ENCODE measurements at regions not wholly inside any gene's neighbourhood (a gene's known extent, or its start where the extent isn't known, plus 50 kb on each side); places are given as distances from the start of the nearest gene placed in this dataset.

DNA sequence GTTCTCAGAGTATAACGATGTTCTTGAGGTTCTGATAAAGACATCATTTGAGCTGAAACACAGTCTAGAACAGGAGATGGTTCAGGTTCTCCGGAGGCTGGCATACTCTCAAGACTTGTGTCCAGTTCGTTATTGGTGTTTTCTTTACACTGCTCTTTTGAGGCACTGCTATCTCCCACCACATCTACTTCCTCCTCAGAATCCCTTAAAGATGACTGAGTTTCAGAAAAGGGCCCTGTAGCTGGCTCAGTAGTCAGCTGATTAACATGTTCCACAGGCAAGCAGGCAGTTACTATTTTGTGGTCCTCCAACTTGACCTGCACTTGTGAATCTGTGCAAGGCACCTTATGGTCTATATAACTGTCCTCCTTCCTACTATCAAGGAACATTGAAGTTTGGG, 50.2 kb downstream of the ZZZ3 start:
- peak in 1 of 5 experiments; percentile 50 for DNase-seq

DNA sequence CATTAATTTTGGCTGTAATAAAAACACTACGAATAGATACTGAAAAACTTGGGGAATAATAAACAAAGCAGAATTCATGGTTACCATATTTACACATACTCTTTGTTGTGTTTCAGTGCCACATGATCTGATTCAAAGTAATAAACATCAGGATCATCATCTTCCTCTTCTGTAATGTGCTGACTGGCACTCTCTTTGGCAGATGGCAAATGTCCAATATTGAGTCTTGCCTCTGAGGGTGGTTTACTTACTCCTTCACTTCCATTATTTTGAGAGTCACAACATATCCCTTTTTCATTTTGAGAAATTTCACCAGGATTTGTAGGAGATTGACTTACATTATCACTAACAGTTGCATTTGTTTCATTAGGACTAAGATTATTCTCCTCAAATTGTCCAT, 50.7 kb downstream of the ZZZ3 start:
- DNase-seq, result no peak

DNA sequence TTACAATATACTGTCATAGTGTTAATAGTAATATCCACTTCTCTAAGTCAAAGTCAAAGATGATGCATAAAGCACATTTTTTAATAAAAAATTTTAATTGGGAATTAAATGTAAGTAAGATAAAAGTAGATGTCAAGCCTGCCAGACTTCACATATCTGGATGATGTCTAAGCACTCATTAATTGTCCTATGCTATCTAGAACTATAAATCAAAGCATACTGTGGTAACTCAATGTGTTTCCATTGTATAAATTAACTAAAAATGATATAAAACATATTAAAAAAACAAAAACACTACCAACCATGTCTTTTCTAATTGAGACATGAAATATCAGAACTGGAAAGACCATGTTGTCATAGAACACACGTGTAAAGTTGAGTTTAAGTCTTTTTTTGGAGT, 51.2 kb downstream of the ZZZ3 start:
- no peak for DNase-seq

DNA sequence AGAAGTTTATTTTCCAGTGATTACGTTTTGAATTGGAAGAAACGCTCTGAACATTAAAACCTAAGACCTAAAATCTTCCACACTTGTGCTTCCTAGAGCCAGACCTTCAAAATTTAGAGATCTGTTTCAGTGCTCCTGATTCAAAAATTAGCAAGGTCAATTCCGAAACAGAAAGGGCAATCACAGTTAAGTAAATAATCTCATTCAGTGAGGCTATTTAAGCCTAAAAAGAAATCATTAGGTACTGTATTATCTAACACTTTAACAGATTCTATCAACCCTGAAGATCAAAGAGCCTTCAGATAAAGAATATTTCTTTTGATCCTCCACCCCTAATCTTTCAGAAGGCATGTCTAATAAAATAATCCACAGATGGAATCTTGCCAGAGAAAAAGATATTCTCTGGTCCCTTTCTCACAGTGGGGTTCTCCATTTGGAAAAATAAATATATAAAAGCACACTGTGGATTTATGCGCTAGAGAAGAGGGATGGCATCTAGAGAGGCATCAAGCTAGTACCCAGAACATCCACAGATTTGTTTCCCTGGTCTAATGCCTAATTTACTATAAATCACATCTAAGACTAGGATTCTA, 54.4 kb downstream of the ZZZ3 start:
- no peak for DNase-seq

DNA sequence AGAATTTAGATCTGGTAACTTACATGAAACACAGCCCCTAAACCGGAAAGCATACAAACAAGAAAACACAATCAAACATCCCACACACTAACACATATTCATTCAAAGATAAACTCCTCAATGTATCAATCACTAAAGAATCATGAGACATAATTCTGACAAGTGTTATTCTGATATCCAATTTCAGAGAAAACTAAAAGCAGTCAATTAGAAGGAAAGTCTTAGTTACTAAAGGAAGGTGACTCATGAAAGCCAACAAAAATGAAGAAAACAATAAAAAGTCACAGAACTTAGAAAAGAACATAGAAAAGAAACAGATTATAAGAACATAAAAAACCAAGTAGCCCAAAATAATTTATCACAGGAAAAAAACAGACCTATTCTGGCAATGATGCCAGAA, 57.2 kb downstream of the ZZZ3 start:
- DNase-seq, result no peak

DNA sequence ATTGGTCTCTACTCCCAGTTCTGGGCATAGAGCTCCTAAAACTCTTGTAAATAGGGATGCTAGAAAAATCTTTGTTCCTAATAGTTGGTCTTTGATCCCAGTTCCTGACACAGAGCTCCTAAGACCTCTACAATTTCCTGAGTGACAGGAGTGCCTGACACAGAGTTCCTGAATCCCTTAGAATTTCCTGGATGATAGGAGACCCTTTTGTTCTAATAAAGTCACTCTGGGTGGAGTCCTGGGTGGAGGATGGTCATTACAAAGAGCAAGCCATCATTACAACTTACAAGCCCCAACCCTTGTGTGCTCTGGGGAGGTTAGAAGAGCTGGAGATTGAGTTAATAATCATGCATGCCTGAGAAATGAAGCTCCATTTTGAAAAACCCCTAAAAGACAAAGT, 58.4 kb downstream of the ZZZ3 start:
- no peak for DNase-seq

DNA sequence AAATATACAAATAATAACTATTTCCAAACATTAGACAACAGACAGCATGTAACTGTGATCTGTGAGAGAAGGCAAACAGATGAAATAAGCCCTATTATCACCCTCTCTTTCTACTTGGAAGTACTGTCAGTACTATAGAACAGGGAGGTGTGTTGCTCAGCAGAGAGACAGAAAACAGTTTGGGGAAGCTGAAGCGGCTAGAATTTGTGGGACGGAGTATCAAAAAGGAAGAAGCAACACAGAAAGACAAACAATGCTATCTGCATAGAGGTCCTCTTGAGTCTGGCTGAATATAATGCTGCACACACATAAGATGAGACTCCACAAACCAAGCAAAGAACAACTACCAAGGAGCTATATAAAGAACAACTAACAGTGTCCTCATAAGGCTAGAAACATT, 59.4 kb downstream of the ZZZ3 start:
- no peak for DNase-seq

DNA sequence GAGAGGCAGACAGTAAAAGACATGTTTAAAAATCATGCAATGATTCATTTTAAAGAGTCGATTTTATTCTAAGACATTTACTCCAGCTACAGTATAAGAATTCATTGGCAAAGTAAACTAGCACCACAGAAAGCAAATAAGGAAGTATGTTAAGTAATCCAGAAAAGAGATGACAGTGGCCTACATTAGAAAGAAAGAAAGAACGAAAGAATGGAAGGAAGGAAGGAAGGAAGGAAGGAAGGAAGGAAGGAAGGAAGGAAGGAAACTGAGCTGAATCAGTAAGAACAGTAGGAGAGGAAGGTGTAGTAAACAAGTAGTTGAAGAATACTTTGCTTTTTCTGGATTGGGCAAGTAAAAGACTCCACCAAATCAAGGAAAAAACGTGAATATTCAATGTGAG, 62.2 kb downstream of the ZZZ3 start:
- no peak for DNase-seq

DNA sequence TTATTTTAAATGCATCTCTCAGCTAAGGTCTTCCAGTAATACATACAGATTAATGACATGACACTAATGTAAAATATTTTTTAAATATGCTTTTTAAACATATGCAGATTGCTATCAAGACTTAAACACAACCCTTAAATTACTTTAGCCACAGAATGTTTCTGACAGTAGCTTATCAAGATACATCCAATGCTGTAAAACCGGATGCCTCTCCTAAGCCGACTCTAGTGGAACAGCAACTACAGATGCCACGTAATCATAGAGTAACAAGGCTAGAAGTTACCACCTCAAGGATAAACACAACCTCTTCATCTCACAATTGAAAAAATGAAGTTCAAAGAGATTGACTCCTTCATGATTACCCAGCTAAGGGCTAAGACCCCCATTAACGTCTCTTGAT, 68.4 kb downstream of the ZZZ3 start:
- no peak for DNase-seq
